Type B pancreatic cell (in vitro differentiated cells): ENCODE measurements at regions not wholly inside any gene's neighbourhood (a gene's known extent, or its start where the extent isn't known, plus 50 kb on each side); places are given as distances from the start of the nearest gene placed in this dataset.
A peak's percentile ranks its signal among the peaks of the same experiment; 100 is the strongest.

Source experiments
- DNase-seq: peaks from one replicate; pipeline ENCODE4 v3.0.0; 2021; ENCODE audit warnings: mixed read lengths; ENCODE audit not compliant: unreplicated experiment; ENCODE audit errors: extremely low spot score
- H3K27ac Mint-ChIP-seq: 2 replicates; pipeline ENCODE4 v1.8.0; 2021; ENCODE audit warnings: mild to moderate bottlenecking, mixed read lengths
- H3K27me3 Mint-ChIP-seq: 2 replicates; pipeline ENCODE4 v1.8.0; 2021; ENCODE audit warnings: mixed read lengths
- H3K36me3 Mint-ChIP-seq: 2 replicates; pipeline ENCODE4 v1.8.0; 2021; ENCODE audit warnings: mixed read lengths
- H3K4me1 Mint-ChIP-seq: one replicate; pipeline ENCODE4 v1.8.0; 2021; ENCODE audit warnings: mixed read lengths; ENCODE audit not compliant: unreplicated experiment
- H3K4me3 Mint-ChIP-seq: 2 replicates; pipeline ENCODE4 v1.8.0; 2021; ENCODE audit warnings: mild to moderate bottlenecking, mixed read lengths
- H3K9me3 Mint-ChIP-seq: 2 replicates; pipeline ENCODE4 v1.8.0; 2021; ENCODE audit warnings: mixed read lengths
- CTCF ChIP-seq: fragments of 200-600 bp; sonication (generic); conservative IDR thresholded peaks from 2 replicates; pipeline ENCODE4 v1.5.0; 2021; ENCODE audit warnings: antibody characterized with exemption, mild to moderate bottlenecking

- no peak for TF ChIP-seq CTCF
- H3K36me3 Mint-ChIP-seq, result no peaks in the 10 kb centered on the region
- H3K27me3 Mint-ChIP-seq, result peaks cover 7% of the 10 kb centered on the region
- no peak overlapping the region for H3K27ac Mint-ChIP-seq
- no peak for DNase-seq
- no peak overlapping the region for H3K4me3 Mint-ChIP-seq
- no peaks in the 10 kb centered on the region for H3K9me3 Mint-ChIP-seq
- no peaks in the 10 kb centered on the region for H3K4me1 Mint-ChIP-seq
Measured at GRCh38 chr5:166959766-166960165, 1331.7 kb upstream of the WWC1 start.

GRCh38 chr5:166961028-166961427 lies 1330.4 kb upstream of the WWC1 start:
- peaks cover 7% of the 10 kb centered on the region for H3K27me3 Mint-ChIP-seq
- H3K36me3 Mint-ChIP-seq, result no peaks in the 10 kb centered on the region
- DNase-seq, result no peak
- no peak overlapping the region for H3K27ac Mint-ChIP-seq
- H3K4me1 Mint-ChIP-seq, result no peaks in the 10 kb centered on the region
- peak; percentile 70 for TF ChIP-seq CTCF
- H3K9me3 Mint-ChIP-seq, result no peaks in the 10 kb centered on the region
- H3K4me3 Mint-ChIP-seq, result no peak overlapping the region

- H3K27ac Mint-ChIP-seq, result no peak overlapping the region
- no peak for TF ChIP-seq CTCF
- H3K4me1 Mint-ChIP-seq, result no peaks in the 10 kb centered on the region
- H3K9me3 Mint-ChIP-seq, result no peaks in the 10 kb centered on the region
- H3K36me3 Mint-ChIP-seq, result no peaks in the 10 kb centered on the region
- H3K27me3 Mint-ChIP-seq, result peaks cover 7% of the 10 kb centered on the region
- no peak overlapping the region for H3K4me3 Mint-ChIP-seq
- no peak for DNase-seq
Measured at GRCh38 chr5:166961913-166962312, 1329.5 kb upstream of the WWC1 start.

GRCh38 chr5:166962461-166962860 lies 1329.0 kb upstream of the WWC1 start:
- no peaks in the 10 kb centered on the region for H3K36me3 Mint-ChIP-seq
- no peaks in the 10 kb centered on the region for H3K4me1 Mint-ChIP-seq
- peaks cover 7% of the 10 kb centered on the region for H3K27me3 Mint-ChIP-seq
- TF ChIP-seq CTCF, result no peak
- H3K4me3 Mint-ChIP-seq, result no peak overlapping the region
- no peaks in the 10 kb centered on the region for H3K9me3 Mint-ChIP-seq
- DNase-seq, result no peak
- no peak overlapping the region for H3K27ac Mint-ChIP-seq

- TF ChIP-seq CTCF, result no peak
- peaks cover 7% of the 10 kb centered on the region for H3K27me3 Mint-ChIP-seq
- no peaks in the 10 kb centered on the region for H3K9me3 Mint-ChIP-seq
- no peaks in the 10 kb centered on the region for H3K36me3 Mint-ChIP-seq
- H3K4me3 Mint-ChIP-seq, result no peak overlapping the region
- no peak overlapping the region for H3K27ac Mint-ChIP-seq
- DNase-seq, result no peak
- H3K4me1 Mint-ChIP-seq, result no peaks in the 10 kb centered on the region
Measured at GRCh38 chr5:166963596-166963995, 1327.8 kb upstream of the WWC1 start.

GRCh38 chr5:166977911-166978422 lies 1313.5 kb upstream of the WWC1 start:
- no peak for DNase-seq
- H3K27ac Mint-ChIP-seq, result peak overlapping the region; percentile 56
- TF ChIP-seq CTCF, result no peak
- no peaks in the 10 kb centered on the region for H3K9me3 Mint-ChIP-seq
- peak overlapping the region; percentile 93 for H3K4me3 Mint-ChIP-seq
- H3K36me3 Mint-ChIP-seq, result no peaks in the 10 kb centered on the region
- peaks cover 22% of the 10 kb centered on the region for H3K27me3 Mint-ChIP-seq
- H3K4me1 Mint-ChIP-seq, result peaks cover 21% of the 10 kb centered on the region
